ENCODE measurements at regions not wholly inside any gene's neighbourhood (a gene's known extent, or its start where the extent isn't known, plus 50 kb on each side); places are given as distances from the start of the nearest gene placed in this dataset.

DNA sequence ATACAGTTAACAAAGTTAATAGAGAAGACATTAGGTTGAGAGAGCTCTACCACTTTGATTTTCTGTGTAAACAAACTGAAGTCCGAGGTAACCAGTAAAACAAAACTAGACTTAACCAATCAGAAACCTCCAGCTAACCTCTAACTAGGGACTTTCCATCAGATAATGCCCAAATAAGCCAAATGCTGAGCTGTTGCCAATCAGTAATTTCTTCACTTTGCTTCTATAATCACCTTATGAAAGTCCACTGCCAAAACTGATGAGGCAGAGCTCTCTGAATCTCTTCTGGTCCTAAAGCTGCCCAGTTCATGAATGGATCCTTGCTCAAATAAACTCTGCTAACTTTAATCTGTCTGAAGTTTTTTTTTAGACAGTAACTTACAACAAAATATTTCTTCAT lies 448.0 kb upstream of the NECTIN3 start:
- TF ChIP-seq GATA2 (IDR thresholded peaks at IDR 0.05; ENCODE audit: low read depth, low read length), result no peak
- TF ChIP-seq GATA3 (IDR thresholded peaks at IDR 0.05; ENCODE audit: low read depth, low read length), result no peak

Data from SH-SY5Y (cell line).